ENCODE measurements at regions not wholly inside any gene's neighbourhood (a gene's known extent, or its start where the extent isn't known, plus 50 kb on each side); places are given as distances from the start of the nearest gene placed in this dataset.

GRCh38 chr5:91906027-91906426 is 522.9 kb upstream of the ARRDC3 start:
- no peak for DNase-seq

GRCh38 chr5:91898898-91899297 is 515.8 kb upstream of the ARRDC3 start:
- DNase-seq: no peak

GRCh38 chr5:91898019-91898418 is 514.9 kb upstream of the ARRDC3 start:
- no peak for DNase-seq

- no peak for DNase-seq
Measured at GRCh38 chr5:91888810-91889209, 505.7 kb upstream of the ARRDC3 start.

GRCh38 chr5:91885291-91886265 is 502.5 kb upstream of the ARRDC3 start:
- DNase-seq: no peak

- no peak for DNase-seq
Measured at GRCh38 chr5:91884036-91884435, 500.9 kb upstream of the ARRDC3 start.

- no peak for DNase-seq
Measured at GRCh38 chr5:91875196-91875779, 492.2 kb upstream of the ARRDC3 start.

- no peak for DNase-seq
Measured at GRCh38 chr5:91867799-91868198, 484.7 kb upstream of the ARRDC3 start.

- DNase-seq: no peak
Measured at GRCh38 chr5:91865915-91866314, 482.8 kb upstream of the ARRDC3 start.

GRCh38 chr5:91864962-91865361 is 481.8 kb upstream of the ARRDC3 start:
- DNase-seq: no peak

- no peak for DNase-seq
Measured at GRCh38 chr5:91851670-91852069, 468.6 kb upstream of the ARRDC3 start.

- DNase-seq: no peak
Measured at GRCh38 chr5:91850031-91850430, 466.9 kb upstream of the ARRDC3 start.

- DNase-seq: no peak
Measured at GRCh38 chr5:91849069-91849468, 466.0 kb upstream of the ARRDC3 start.

- DNase-seq: no peak
Measured at GRCh38 chr5:91848453-91848852, 465.3 kb upstream of the ARRDC3 start.

- DNase-seq: no peak
Measured at GRCh38 chr5:91841423-91841822, 458.3 kb upstream of the ARRDC3 start.

- DNase-seq: no peak
Measured at GRCh38 chr5:91840412-91840811, 457.3 kb upstream of the ARRDC3 start.

- DNase-seq: no peak
Measured at GRCh38 chr5:91839721-91840120, 456.6 kb upstream of the ARRDC3 start.

- DNase-seq: no peak
Measured at GRCh38 chr5:91839233-91839632, 456.1 kb upstream of the ARRDC3 start.

GRCh38 chr5:91830361-91830953 is 447.3 kb upstream of the ARRDC3 start:
- no peak for DNase-seq

GRCh38 chr5:91825618-91826017 is 442.5 kb upstream of the ARRDC3 start:
- DNase-seq: no peak

- DNase-seq: no peak
Measured at GRCh38 chr5:91824406-91824805, 441.3 kb upstream of the ARRDC3 start.

GRCh38 chr5:91820874-91821273 is 437.8 kb upstream of the ARRDC3 start:
- DNase-seq: no peak

GRCh38 chr5:91816681-91817080 is 433.6 kb upstream of the ARRDC3 start:
- no peak for DNase-seq
